22Rv1 (cell line): ENCODE measurements at regions not wholly inside any gene's neighbourhood (a gene's known extent, or its start where the extent isn't known, plus 50 kb on each side); places are given as distances from the start of the nearest gene placed in this dataset.

Source experiments
- H3K27ac ChIP-seq: fragments of 450-650 bp; 2 replicates; pipeline ENCODE4 v1.5.1; 2017
- CTCF ChIP-seq: fragments of 450-650 bp; IDR thresholded peaks from 2 replicates; pipeline ENCODE4 v1.5.1; 2017; ENCODE audit warnings: mild to moderate bottlenecking
- ZFX ChIP-seq: fragments of 450-650 bp; IDR thresholded peaks from 2 replicates; pipeline ENCODE4 v1.6.1; 2017; ENCODE audit warnings: antibody characterized with exemption, borderline replicate concordance

GRCh38 chr14:86961106-86961716 lies 1031.8 kb downstream of the GALC start:
- TF ChIP-seq ZFX (no peak), CTCF (peak; percentile 75)
- H3K27ac ChIP-seq, result no peak overlapping the region

GRCh38 chr14:86955771-86956354 lies 1037.1 kb downstream of the GALC start:
- H3K27ac ChIP-seq, result no peak overlapping the region
- TF ChIP-seq CTCF, result no peak
- no peak for TF ChIP-seq ZFX

- TF ChIP-seq ZFX, result no peak
- no peak overlapping the region for H3K27ac ChIP-seq
Measured at GRCh38 chr14:86954623-86955022, 1038.4 kb downstream of the GALC start.

- TF ChIP-seq ZFX (no peak), CTCF (no peak)
- no peak overlapping the region for H3K27ac ChIP-seq
Measured at GRCh38 chr14:86946446-86946845, 1046.5 kb downstream of the GALC start.

GRCh38 chr14:86944434-86944833 lies 1048.5 kb downstream of the GALC start:
- no peak overlapping the region for H3K27ac ChIP-seq
- TF ChIP-seq ZFX (no peak), CTCF (no peak)

- TF ChIP-seq ZFX (no peak), CTCF (no peak)
- H3K27ac ChIP-seq, result no peak overlapping the region
Measured at GRCh38 chr14:86943391-86944365, 1049.3 kb downstream of the GALC start.

GRCh38 chr14:86942936-86943335 lies 1050.0 kb downstream of the GALC start:
- no peak for TF ChIP-seq ZFX
- TF ChIP-seq CTCF, result no peak
- no peak overlapping the region for H3K27ac ChIP-seq
